ENCODE measurements at regions not wholly inside any gene's neighbourhood (a gene's known extent, or its start where the extent isn't known, plus 50 kb on each side); places are given as distances from the start of the nearest gene placed in this dataset.

- ATAC-seq (no peak), FAIRE-seq (no peak), DNase-seq (ENCODE audit: low read depth, low spot score) (no peak)
- CTCF ChIA-PET = no interaction called here
- intact Hi-C loops (cut with micrococcal nuclease; ENCODE audit: unreplicated experiment) (no loop called here), in situ Hi-C loops (cut with MboI) (no loop called here)
- Histone ChIP-seq H3K27me3 (replicated peaks in 1 of 2; ENCODE audit: control insufficient read depth in 2 of 2, insufficient read depth in 2 of 2, low read length in 1 of 2) (no peaks in the 10 kb centered on the region), H3K4me1 (ENCODE audit: control insufficient read depth, insufficient read depth, low read length) (no peaks in the 10 kb centered on the region), H3K27ac (ENCODE audit: control insufficient read depth, insufficient read depth) (no peak overlapping the region), H3K4me3 (no peak overlapping the region), H2AFZ (ENCODE audit: control insufficient read depth, low read depth, low read length) (no peak overlapping the region), H3K4me2 (ENCODE audit: control insufficient read depth, insufficient read depth) (no peak overlapping the region), H3K36me3 (ENCODE audit: control insufficient read depth in 2 of 2, insufficient read depth in 2 of 2, low read length in 1 of 2) (no peaks in the 10 kb centered on the region), H4K20me1 (ENCODE audit: control insufficient read depth, insufficient read depth) (no peaks in the 10 kb centered on the region), H3K9me3 (replicated peaks; ENCODE audit: control insufficient read depth, insufficient read depth, low read length) (no peaks in the 10 kb centered on the region), H3K79me2 (ENCODE audit: control insufficient read depth, insufficient read depth, low read length) (no peaks in the 10 kb centered on the region), H3K9ac (ENCODE audit: control insufficient read depth, insufficient read depth, low read length) (no peak overlapping the region)
- no peak for TF ChIP-seq E2F8 (IDR thresholded peaks at IDR 0.05; ENCODE audit: low read depth, partially characterized antibody)
- TF ChIP-seq RAD21 (IDR thresholded peaks at IDR 0.05; ENCODE audit: insufficient read depth, low read depth, low read length) = no peak
- no peak for TF ChIP-seq NFIC (IDR thresholded peaks at IDR 0.05; ENCODE audit: low read depth, low read length)
- no peak for TF ChIP-seq ZNF207 (IDR thresholded peaks at IDR 0.05; ENCODE audit: borderline replicate concordance)
- TF ChIP-seq, protein P1, sequence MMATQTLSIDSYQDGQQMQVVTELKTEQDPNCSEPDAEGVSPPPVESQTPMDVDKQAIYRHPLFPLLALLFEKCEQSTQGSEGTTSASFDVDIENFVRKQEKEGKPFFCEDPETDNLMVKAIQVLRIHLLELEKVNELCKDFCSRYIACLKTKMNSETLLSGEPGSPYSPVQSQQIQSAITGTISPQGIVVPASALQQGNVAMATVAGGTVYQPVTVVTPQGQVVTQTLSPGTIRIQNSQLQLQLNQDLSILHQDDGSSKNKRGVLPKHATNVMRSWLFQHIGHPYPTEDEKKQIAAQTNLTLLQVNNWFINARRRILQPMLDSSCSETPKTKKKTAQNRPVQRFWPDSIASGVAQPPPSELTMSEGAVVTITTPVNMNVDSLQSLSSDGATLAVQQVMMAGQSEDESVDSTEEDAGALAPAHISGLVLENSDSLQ (IDR thresholded peaks at IDR 0.05) = no peak
- no peak for TF ChIP-seq ZNF622 (IDR thresholded peaks at IDR 0.05)
- POLR2A ChIA-PET = interaction anchor here (0.9 kb wide), 1 partner anchor 17 kb away, joined by 3 read pairs; no protein-coding TSS in a partner anchor
- no TSS peak for BruUV-seq (replicated peaks)
- SMC1A ChIA-PET (ENCODE audit: uncharacterized antibody, unreplicated experiment) = interaction anchor here (0.8 to 1.9 kb wide), 3 partner anchors 20 to 444 kb away, joined by 3 to 5 read pairs (median 3); no protein-coding TSS in a partner anchor
- RAD21 ChIA-PET (ENCODE audit: unreplicated experiment) = no interaction called here
- 0% methylated on average over 1 of the region's 1 CpG for WGBS (ENCODE audit: insufficient coverage, insufficient replicate concordance, low lambda C conversion rate, missing lambda C conversion rate)
Observed at GRCh38 chr1:191350938-191351337, 807.3 kb upstream of the RGS18 start.

Data from GM12878 (cell line).